ENCODE measurements at regions not wholly inside any gene's neighbourhood (a gene's known extent, or its start where the extent isn't known, plus 50 kb on each side); places are given as distances from the start of the nearest gene placed in this dataset.

DNA sequence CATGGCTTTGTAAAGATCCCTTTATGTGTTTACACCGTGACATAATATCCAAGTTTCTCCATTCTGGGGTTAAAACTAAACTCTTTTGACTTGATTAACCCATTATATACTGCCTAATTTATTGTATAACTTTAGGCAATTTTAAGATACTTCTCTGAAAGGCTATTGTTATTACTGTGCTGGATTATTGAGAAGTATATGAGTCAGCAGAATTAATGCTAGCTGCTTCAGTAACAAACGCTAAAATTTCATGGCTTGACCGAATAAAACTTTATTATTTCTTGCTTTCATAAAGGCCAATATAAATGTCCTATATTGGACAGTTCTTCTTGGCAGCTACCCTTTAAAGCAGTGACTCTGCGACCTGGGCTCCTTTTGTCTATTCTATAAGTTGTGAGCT, 853.9 kb downstream of the SORCS3 start:
- Histone ChIP-seq H3K27me3 (no peaks in the 10 kb centered on the region), H3K9me3 (no peaks in the 10 kb centered on the region), H3K27ac (no peak overlapping the region), H3K4me3 (no peak overlapping the region), H3K4me1 (no peaks in the 10 kb centered on the region), H3K36me3 (no peaks in the 10 kb centered on the region)
- ATAC-seq (no peak), FAIRE-seq (no peak), DNase-seq (no peak)
- intact Hi-C loops (cut with DNase I) = no loop called here
- 88 to 89% methylated on average over 4 of the region's 4 CpGs for WGBS, 2 donors
- TF ChIP-seq, protein P1, sequence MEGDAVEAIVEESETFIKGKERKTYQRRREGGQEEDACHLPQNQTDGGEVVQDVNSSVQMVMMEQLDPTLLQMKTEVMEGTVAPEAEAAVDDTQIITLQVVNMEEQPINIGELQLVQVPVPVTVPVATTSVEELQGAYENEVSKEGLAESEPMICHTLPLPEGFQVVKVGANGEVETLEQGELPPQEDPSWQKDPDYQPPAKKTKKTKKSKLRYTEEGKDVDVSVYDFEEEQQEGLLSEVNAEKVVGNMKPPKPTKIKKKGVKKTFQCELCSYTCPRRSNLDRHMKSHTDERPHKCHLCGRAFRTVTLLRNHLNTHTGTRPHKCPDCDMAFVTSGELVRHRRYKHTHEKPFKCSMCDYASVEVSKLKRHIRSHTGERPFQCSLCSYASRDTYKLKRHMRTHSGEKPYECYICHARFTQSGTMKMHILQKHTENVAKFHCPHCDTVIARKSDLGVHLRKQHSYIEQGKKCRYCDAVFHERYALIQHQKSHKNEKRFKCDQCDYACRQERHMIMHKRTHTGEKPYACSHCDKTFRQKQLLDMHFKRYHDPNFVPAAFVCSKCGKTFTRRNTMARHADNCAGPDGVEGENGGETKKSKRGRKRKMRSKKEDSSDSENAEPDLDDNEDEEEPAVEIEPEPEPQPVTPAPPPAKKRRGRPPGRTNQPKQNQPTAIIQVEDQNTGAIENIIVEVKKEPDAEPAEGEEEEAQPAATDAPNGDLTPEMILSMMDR (IDR thresholded peaks at IDR 0.05) = no peak

GRCh38 chr10:105494303-105494702, 853.2 kb downstream of the SORCS3 start:
- no peak overlapping the region for H3K4me3 ChIP-seq
- ATAC-seq (no peak), DNase-seq (no peak), FAIRE-seq (no peak)
- no peaks in the 10 kb centered on the region for H3K36me3 ChIP-seq
- no peaks in the 10 kb centered on the region for H3K9me3 ChIP-seq
- H3K27me3 ChIP-seq = no peaks in the 10 kb centered on the region
- no peaks in the 10 kb centered on the region for H3K4me1 ChIP-seq
- intact Hi-C loops (cut with DNase I) = no loop called here
- 65 to 68% methylated on average over 2 of the region's 2 CpGs for WGBS, 2 donors
- H3K27ac ChIP-seq = no peak overlapping the region
- TF ChIP-seq, protein P1 (IDR thresholded peaks at IDR 0.05) = no peak

GRCh38 chr10:105473170-105473569, 832.1 kb downstream of the SORCS3 start:
- ATAC-seq = no peak
- Histone ChIP-seq H3K9me3 (no peaks in the 10 kb centered on the region), H3K36me3 (no peaks in the 10 kb centered on the region), H3K4me3 (no peak overlapping the region), H3K27ac (no peak overlapping the region), H3K27me3 (no peaks in the 10 kb centered on the region), H3K4me1 (no peaks in the 10 kb centered on the region)
- FAIRE-seq = no peak
- TF ChIP-seq, protein P1 (IDR thresholded peaks at IDR 0.05) = no peak
- intact Hi-C loops (cut with DNase I) = no loop called here
- no peak for DNase-seq
- WGBS, 2 donors = 46% methylated on average over 4 of the region's 4 CpGs

GRCh38 chr10:105468759-105469158, 827.7 kb downstream of the SORCS3 start:
- Histone ChIP-seq H3K27ac (no peak overlapping the region), H3K36me3 (no peaks in the 10 kb centered on the region), H3K4me1 (no peaks in the 10 kb centered on the region), H3K4me3 (no peak overlapping the region), H3K9me3 (no peaks in the 10 kb centered on the region), H3K27me3 (no peaks in the 10 kb centered on the region)
- 52 to 57% methylated on average over 1 of the region's 1 CpG for WGBS, 2 donors
- ATAC-seq (no peak), DNase-seq (no peak), FAIRE-seq (no peak)
- intact Hi-C loops (cut with DNase I) = no loop called here
- TF ChIP-seq, protein P1 (IDR thresholded peaks at IDR 0.05) = no peak

- Histone ChIP-seq H3K27ac (no peak overlapping the region), H3K36me3 (no peaks in the 10 kb centered on the region), H3K4me1 (no peaks in the 10 kb centered on the region), H3K4me3 (no peak overlapping the region), H3K27me3 (no peaks in the 10 kb centered on the region), H3K9me3 (no peaks in the 10 kb centered on the region)
- ATAC-seq (no peak), DNase-seq (no peak), FAIRE-seq (no peak)
- TF ChIP-seq, protein P1 (IDR thresholded peaks at IDR 0.05) = no peak
- intact Hi-C loops (cut with DNase I) = no loop called here
- 92 to 94% methylated on average over 1 of the region's 1 CpG for WGBS, 2 donors
Observed at GRCh38 chr10:105466521-105466920, 825.4 kb downstream of the SORCS3 start.
